GM21381 (cell line): ENCODE measurements at regions not wholly inside any gene's neighbourhood (a gene's known extent, or its start where the extent isn't known, plus 50 kb on each side); places are given as distances from the start of the nearest gene placed in this dataset.

Experiments
- ATAC-seq: cut with Tn5 transposase; IDR thresholded peaks from one replicate; pipeline ENCODE4 v1.9.1; 2021; ENCODE audit warnings: mild to moderate bottlenecking, moderate library complexity; ENCODE audit not compliant: unreplicated experiment

GRCh38 chr18:40985436-40985835, 969.6 kb upstream of the PIK3C3 start:
- ATAC-seq = no peak

- ATAC-seq = no peak
These were observed 970.2 kb upstream of the PIK3C3 start for GRCh38 chr18:40984856-40985255.

GRCh38 chr18:40983835-40984234, 971.2 kb upstream of the PIK3C3 start:
- ATAC-seq = no peak

- ATAC-seq = no peak
These were observed 974.9 kb upstream of the PIK3C3 start for GRCh38 chr18:40980171-40980570.

- ATAC-seq = no peak
These were observed 979.0 kb upstream of the PIK3C3 start for GRCh38 chr18:40976050-40976449.

- no peak for ATAC-seq
These were observed 980.6 kb upstream of the PIK3C3 start for GRCh38 chr18:40974448-40974847.

- ATAC-seq = no peak
These were observed 992.2 kb upstream of the PIK3C3 start for GRCh38 chr18:40962784-40963183.

- no peak for ATAC-seq
These were observed 997.4 kb upstream of the PIK3C3 start for GRCh38 chr18:40957533-40958070.

GRCh38 chr18:40956213-40956612, 998.8 kb upstream of the PIK3C3 start:
- no peak for ATAC-seq

GRCh38 chr18:40955351-40955750, 999.7 kb upstream of the PIK3C3 start:
- ATAC-seq = no peak

GRCh38 chr18:40949114-40949950, 1005.7 kb upstream of the PIK3C3 start:
- ATAC-seq = no peak

GRCh38 chr18:40944576-40944975, 1010.5 kb upstream of the PIK3C3 start:
- no peak for ATAC-seq

- no peak for ATAC-seq
These were observed 1015.1 kb upstream of the PIK3C3 start for GRCh38 chr18:40939656-40940515.

GRCh38 chr18:40938615-40939014, 1016.4 kb upstream of the PIK3C3 start:
- ATAC-seq = no peak

- ATAC-seq = no peak
These were observed 1017.6 kb upstream of the PIK3C3 start for GRCh38 chr18:40937386-40937785.

GRCh38 chr18:40935423-40935822, 1019.6 kb upstream of the PIK3C3 start:
- ATAC-seq = no peak

GRCh38 chr18:40932862-40933261, 1022.2 kb upstream of the PIK3C3 start:
- no peak for ATAC-seq

- no peak for ATAC-seq
These were observed 1024.7 kb upstream of the PIK3C3 start for GRCh38 chr18:40930211-40930882.

- ATAC-seq = no peak
These were observed 1025.6 kb upstream of the PIK3C3 start for GRCh38 chr18:40929399-40929798.

GRCh38 chr18:40926679-40927078, 1028.4 kb upstream of the PIK3C3 start:
- no peak for ATAC-seq

- no peak for ATAC-seq
These were observed 1029.9 kb upstream of the PIK3C3 start for GRCh38 chr18:40925071-40925541.
